CD4-positive, alpha-beta T cell (primary cell): ENCODE measurements at regions not wholly inside any gene's neighbourhood (a gene's known extent, or its start where the extent isn't known, plus 50 kb on each side); places are given as distances from the start of the nearest gene placed in this dataset.

Experiments
- ATAC-seq: fragments of 200-7000 bp; cut with Tn5 transposase; one replicate; pipeline ENCODE4 v1.10.0; 2022; ENCODE audit warnings: mild to moderate bottlenecking; ENCODE audit not compliant: poor library complexity
- CTCF ChIA-PET: fragments of 350-600 bp; sonication (Branson Sonifier 250); formaldehyde crosslinking; loops from one replicate; lab custom pipeline; 2021; ENCODE audit warnings: antibody characterized with exemption, inconsistent platforms; lab: Charles Lee
- POLR2A ChIA-PET: fragments of 350-600 bp; sonication (Branson Sonifier 250); formaldehyde crosslinking; loops from one replicate; lab custom pipeline; 2021; ENCODE audit warnings: antibody characterized with exemption, inconsistent platforms; lab: Charles Lee
- DNase-seq, 14 experiments: peaks; one replicate each; pipeline ENCODE4 v3.0.0-alpha.2; 2013 to 2020; ENCODE audit warnings: mixed read lengths in 2 of 14
- H3K27ac ChIP-seq, 2 donors: one replicate each; pipeline versions ENCODE4 v1.5.1 to v1.7.0; 2013; ENCODE audit warnings: low read length in 2 of 2, low read depth in 1 of 2, mild to moderate bottlenecking in 1 of 2
- H3K27me3 ChIP-seq, 2 experiments: 1 replicate in 1 of 2; 2 replicates in 1 of 2; pipeline versions ENCODE4 v1.6.1 to v1.7.0; 2013; ENCODE audit warnings: low read length in 2 of 2, control low read depth in 1 of 2, mild to moderate bottlenecking in 1 of 2, moderate library complexity in 1 of 2; ENCODE audit not compliant: insufficient read depth in 2 of 2, control insufficient read depth in 1 of 2
- H3K36me3 ChIP-seq: one replicate; pipeline ENCODE4 v1.6.1; 2013; ENCODE audit warnings: low read length, control low read depth; ENCODE audit not compliant: insufficient read depth
- H3K4me1 ChIP-seq: one replicate; pipeline ENCODE4 v1.6.1; 2013; ENCODE audit warnings: low read length, control low read depth; ENCODE audit not compliant: insufficient read depth
- H3K4me3 ChIP-seq: one replicate; pipeline ENCODE4 v1.5.1; 2013; ENCODE audit warnings: mild to moderate bottlenecking, low read length, moderate library complexity
- H3K9me3 ChIP-seq, 2 experiments: 1 replicate in 1 of 2; 2 replicates in 1 of 2; pipeline versions ENCODE4 v1.6.1 to v1.7.0; 2013; ENCODE audit warnings: low read length in 2 of 2, mild to moderate bottlenecking in 2 of 2, control low read depth in 1 of 2, moderate library complexity in 1 of 2; ENCODE audit not compliant: control insufficient read depth in 1 of 2, insufficient read depth in 1 of 2
- H3K27ac Mint-ChIP-seq: one replicate; pipeline ENCODE4 v1.8.0; 2020; ENCODE audit warnings: mixed read lengths
- H3K27me3 Mint-ChIP-seq: one replicate; pipeline ENCODE4 v1.8.0; 2021; ENCODE audit warnings: mixed read lengths
- H3K36me3 Mint-ChIP-seq: one replicate; pipeline ENCODE4 v1.8.0; 2021; ENCODE audit warnings: low read depth, mixed read lengths
- H3K4me1 Mint-ChIP-seq: one replicate; pipeline ENCODE4 v1.8.0; 2021; ENCODE audit warnings: low read depth, mixed read lengths
- H3K4me3 Mint-ChIP-seq: one replicate; pipeline ENCODE4 v1.8.0; 2020; ENCODE audit warnings: mild to moderate bottlenecking, mixed read lengths
- H3K9me3 Mint-ChIP-seq: one replicate; pipeline ENCODE4 v1.8.0; 2020; ENCODE audit warnings: mixed read lengths
- CTCF ChIP-seq: fragments of 200-600 bp; IDR thresholded peaks from one replicate; pipeline ENCODE4 v1.8.0; 2022; ENCODE audit warnings: antibody characterized with exemption, mild to moderate bottlenecking
- intact Hi-C, 2 experiments: fragments of 100-400 bp; cut with DNase I in 1 of 2; cut with micrococcal nuclease in 1 of 2; formaldehyde crosslinking; loops; one replicate each; pipeline versions ENCODE4 v1.15.1 to v1.9.0; 2023 to 2025; cut with DNase I, micrococcal nuclease

- H3K4me3 ChIP-seq: no peak overlapping the region
- ChIA-PET CTCF (no interaction called here), POLR2A (no interaction called here)
- TF ChIP-seq CTCF: no peak
- no peaks in the 10 kb centered on the region for H3K4me1 ChIP-seq
- Mint-ChIP-seq H3K27ac (no peak overlapping the region), H3K4me3 (no peak overlapping the region), H3K36me3 (no peaks in the 10 kb centered on the region), H3K27me3 (no peaks in the 10 kb centered on the region), H3K4me1 (no peaks in the 10 kb centered on the region), H3K9me3 (no peaks in the 10 kb centered on the region)
- H3K27me3 ChIP-seq: no peaks in the 10 kb centered on the region
- no peaks in the 10 kb centered on the region for H3K36me3 ChIP-seq
- no peak for DNase-seq
- ATAC-seq: no peak
- intact Hi-C loops: no loop called here
- H3K27ac ChIP-seq: no peak overlapping the region
- H3K9me3 ChIP-seq: no peaks in the 10 kb centered on the region
Measured at GRCh38 chr7:110397927-110398660, 692.8 kb upstream of the LRRN3 start.

GRCh38 chr7:110399421-110399820 lies 691.5 kb upstream of the LRRN3 start:
- no peaks in the 10 kb centered on the region for H3K27me3 Mint-ChIP-seq
- ATAC-seq (no peak), DNase-seq (no peak)
- Histone ChIP-seq H3K27me3 (no peaks in the 10 kb centered on the region), H3K27ac (no peak overlapping the region), H3K4me1 (no peaks in the 10 kb centered on the region), H3K4me3 (no peak overlapping the region), H3K9me3 (no peaks in the 10 kb centered on the region), H3K36me3 (no peaks in the 10 kb centered on the region)
- H3K4me3 Mint-ChIP-seq: no peak overlapping the region
- no peaks in the 10 kb centered on the region for H3K4me1 Mint-ChIP-seq
- H3K9me3 Mint-ChIP-seq: no peaks in the 10 kb centered on the region
- ChIA-PET CTCF (no interaction called here), POLR2A (no interaction called here)
- TF ChIP-seq CTCF: no peak
- H3K27ac Mint-ChIP-seq: no peak overlapping the region
- intact Hi-C loops: no loop called here
- no peaks in the 10 kb centered on the region for H3K36me3 Mint-ChIP-seq

GRCh38 chr7:110400411-110400810 lies 690.5 kb upstream of the LRRN3 start:
- no peak overlapping the region for H3K4me3 Mint-ChIP-seq

More at GRCh38 chr7:110400411-110400810, 690.5 kb upstream of the LRRN3 start:
- Histone ChIP-seq H3K4me1 (no peaks in the 10 kb centered on the region), H3K27me3 (no peaks in the 10 kb centered on the region), H3K4me3 (no peak overlapping the region), H3K9me3 (no peaks in the 10 kb centered on the region), H3K27ac (no peak overlapping the region), H3K36me3 (no peaks in the 10 kb centered on the region)
- no peak for ATAC-seq
- Mint-ChIP-seq H3K27ac (no peak overlapping the region), H3K27me3 (no peaks in the 10 kb centered on the region), H3K36me3 (no peaks in the 10 kb centered on the region), H3K9me3 (no peaks in the 10 kb centered on the region), H3K4me1 (no peaks in the 10 kb centered on the region)
- ChIA-PET POLR2A (no interaction called here), CTCF (no interaction called here)
- no peak for DNase-seq
- TF ChIP-seq CTCF: no peak
- intact Hi-C loops: no loop called here
